ENCODE measurements at regions not wholly inside any gene's neighbourhood (a gene's known extent, or its start where the extent isn't known, plus 50 kb on each side); places are given as distances from the start of the nearest gene placed in this dataset.

GRCh38 chr2:205908212-205909183 lies 177.5 kb downstream of the INO80D start:
- no peak for DNase-seq
- Histone ChIP-seq H3K9me3 (no peaks in the 10 kb centered on the region), H3K4me1 (no peaks in the 10 kb centered on the region), H3K36me3 (no peaks in the 10 kb centered on the region), H3K27me3 (no peaks in the 10 kb centered on the region), H3K4me3 (no peak overlapping the region), H3K27ac (no peak overlapping the region)
- intact Hi-C loops (cut with DNase I; ENCODE audit: low total_unique reads): no loop called here
- TF ChIP-seq POLR2A (IDR thresholded peaks at IDR 0.05) (no peak), CTCF (IDR thresholded peaks at IDR 0.05) (no peak)

GRCh38 chr2:205906419-205906818 lies 179.6 kb downstream of the INO80D start:
- H3K4me1 ChIP-seq: no peaks in the 10 kb centered on the region
- TF ChIP-seq POLR2A (IDR thresholded peaks at IDR 0.05) (no peak), CTCF (IDR thresholded peaks at IDR 0.05) (no peak)
- no peak overlapping the region for H3K4me3 ChIP-seq
- no peaks in the 10 kb centered on the region for H3K27me3 ChIP-seq
- no peak overlapping the region for H3K27ac ChIP-seq
- intact Hi-C loops (cut with DNase I; ENCODE audit: low total_unique reads): no loop called here
- no peaks in the 10 kb centered on the region for H3K36me3 ChIP-seq
- no peak for DNase-seq
- H3K9me3 ChIP-seq: no peaks in the 10 kb centered on the region

GRCh38 chr2:205905576-205905975 lies 180.4 kb downstream of the INO80D start:
- Histone ChIP-seq H3K9me3 (no peaks in the 10 kb centered on the region), H3K27ac (no peak overlapping the region), H3K27me3 (no peaks in the 10 kb centered on the region), H3K4me1 (no peaks in the 10 kb centered on the region), H3K36me3 (no peaks in the 10 kb centered on the region), H3K4me3 (no peak overlapping the region)
- intact Hi-C loops (cut with DNase I; ENCODE audit: low total_unique reads): no loop called here
- no peak for DNase-seq
- TF ChIP-seq POLR2A (IDR thresholded peaks at IDR 0.05) (no peak), CTCF (IDR thresholded peaks at IDR 0.05) (no peak)

GRCh38 chr2:205904873-205905272 lies 181.1 kb downstream of the INO80D start:
- no peaks in the 10 kb centered on the region for H3K27me3 ChIP-seq
- intact Hi-C loops (cut with DNase I; ENCODE audit: low total_unique reads): no loop called here
- no peak for DNase-seq
- no peak overlapping the region for H3K27ac ChIP-seq
- H3K36me3 ChIP-seq: no peaks in the 10 kb centered on the region
- TF ChIP-seq POLR2A (IDR thresholded peaks at IDR 0.05) (no peak), CTCF (IDR thresholded peaks at IDR 0.05) (no peak)
- no peaks in the 10 kb centered on the region for H3K4me1 ChIP-seq
- H3K4me3 ChIP-seq: no peak overlapping the region
- H3K9me3 ChIP-seq: no peaks in the 10 kb centered on the region

GRCh38 chr2:205903549-205904129 lies 182.3 kb downstream of the INO80D start:
- Histone ChIP-seq H3K27ac (no peak overlapping the region), H3K9me3 (no peaks in the 10 kb centered on the region), H3K36me3 (no peaks in the 10 kb centered on the region), H3K27me3 (no peaks in the 10 kb centered on the region), H3K4me1 (no peaks in the 10 kb centered on the region), H3K4me3 (no peak overlapping the region)
- intact Hi-C loops (cut with DNase I; ENCODE audit: low total_unique reads): no loop called here
- no peak for DNase-seq
- TF ChIP-seq POLR2A (IDR thresholded peaks at IDR 0.05): no peak
- TF ChIP-seq CTCF (IDR thresholded peaks at IDR 0.05): no peak

Data from uterus (tissue), 3 donors.